ENCODE measurements at regions not wholly inside any gene's neighbourhood (a gene's known extent, or its start where the extent isn't known, plus 50 kb on each side); places are given as distances from the start of the nearest gene placed in this dataset.

- DNase-seq (ENCODE audit: low read depth, low spot score), result no peak
- H3K27ac ChIP-seq, result no peak overlapping the region
Observed at GRCh38 chr9:108662956-108663355, 192.8 kb downstream of the ACTL7B start.

DNA sequence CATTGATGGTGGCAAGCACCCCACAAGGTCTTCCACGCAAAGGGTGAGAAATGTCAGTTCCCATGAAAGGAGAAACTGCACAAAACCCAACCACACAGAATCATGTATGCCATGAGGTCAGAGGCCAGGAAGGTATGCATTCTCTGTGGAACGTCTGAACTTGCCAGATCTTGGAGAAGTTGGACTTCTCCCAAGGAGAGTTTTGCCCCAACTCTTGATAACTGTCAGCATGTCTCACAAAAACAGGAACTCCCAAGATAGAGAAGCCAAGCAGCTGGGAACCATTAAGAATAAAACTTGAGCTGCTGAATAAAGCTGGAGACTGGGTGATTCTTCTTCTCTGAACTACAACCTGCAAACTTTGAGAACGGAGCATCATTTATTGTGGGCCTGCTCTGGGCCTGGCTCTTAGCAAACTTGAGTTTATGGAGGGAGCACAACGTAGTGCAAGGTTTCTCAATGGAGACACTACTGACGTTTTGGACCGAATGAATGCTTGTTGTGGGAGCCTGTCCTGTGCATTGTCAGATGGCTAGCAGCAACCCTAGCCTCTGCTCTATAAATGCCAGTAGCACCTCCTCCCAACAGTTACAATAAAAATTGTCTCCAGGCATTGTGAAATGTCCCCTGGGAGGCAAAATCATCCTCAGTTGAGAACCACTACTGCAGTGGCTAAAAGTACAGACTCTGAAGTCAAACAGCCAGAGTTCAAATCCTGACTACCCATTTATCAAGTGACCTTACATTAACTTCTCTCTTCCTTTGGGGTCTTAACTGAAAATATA, 193.5 kb downstream of the ACTL7B start:
- no peak overlapping the region for H3K27ac ChIP-seq
- DNase-seq (ENCODE audit: low read depth, low spot score), result no peak

- H3K27ac ChIP-seq, result no peak overlapping the region
- DNase-seq (ENCODE audit: low read depth, low spot score), result no peak
Observed at GRCh38 chr9:108656566-108656965, 199.2 kb downstream of the ACTL7B start.

- no peak for DNase-seq (ENCODE audit: low read depth, low spot score)
- H3K27ac ChIP-seq, result no peak overlapping the region
Observed at GRCh38 chr9:108655818-108656217, 200.0 kb downstream of the ACTL7B start.

DNA sequence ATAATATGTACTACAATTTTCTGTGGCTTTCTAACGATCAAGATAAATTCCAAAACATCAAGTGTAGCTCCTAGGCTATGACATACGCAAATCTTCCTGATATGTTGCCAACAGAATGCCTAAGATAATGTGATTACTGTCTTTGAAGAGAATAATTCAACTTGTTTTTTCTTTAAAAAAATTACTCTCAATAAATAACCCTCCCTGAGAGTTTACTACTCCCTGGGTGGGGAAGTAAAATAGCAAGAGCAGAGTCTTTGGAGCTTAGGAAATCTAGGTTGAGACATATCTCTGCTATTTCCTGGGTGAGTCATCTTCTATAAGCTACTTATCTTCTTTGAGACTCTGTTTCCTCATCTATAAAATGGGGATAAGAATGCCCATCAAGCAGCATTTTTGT, 201.2 kb downstream of the ACTL7B start:
- DNase-seq (ENCODE audit: low read depth, low spot score), result no peak

GRCh38 chr9:108652851-108653250, 202.9 kb downstream of the ACTL7B start:
- no peak overlapping the region for H3K27ac ChIP-seq
- DNase-seq (ENCODE audit: low read depth, low spot score), result no peak

More for the DNA sequence above, 201.2 kb downstream of the ACTL7B start:
- H3K27ac ChIP-seq, result peak overlapping the region; percentile 31

- no peak for DNase-seq (ENCODE audit: low read depth, low spot score)
Observed at GRCh38 chr9:108650826-108651225, 205.0 kb downstream of the ACTL7B start.

GRCh38 chr9:108645520-108645919, 210.3 kb downstream of the ACTL7B start:
- no peak for DNase-seq (ENCODE audit: low read depth, low spot score)
- no peak overlapping the region for H3K27ac ChIP-seq

More at GRCh38 chr9:108650826-108651225, 205.0 kb downstream of the ACTL7B start:
- no peak overlapping the region for H3K27ac ChIP-seq

GRCh38 chr9:108643731-108644510, 211.9 kb downstream of the ACTL7B start:
- H3K27ac ChIP-seq, result no peak overlapping the region
- no peak for DNase-seq (ENCODE audit: low read depth, low spot score)

- no peak overlapping the region for H3K27ac ChIP-seq
- DNase-seq (ENCODE audit: low read depth, low spot score), result no peak
Observed at GRCh38 chr9:108642871-108643270, 212.9 kb downstream of the ACTL7B start.

GRCh38 chr9:108640230-108640629, 215.6 kb downstream of the ACTL7B start:
- no peak overlapping the region for H3K27ac ChIP-seq
- no peak for DNase-seq (ENCODE audit: low read depth, low spot score)

DNA sequence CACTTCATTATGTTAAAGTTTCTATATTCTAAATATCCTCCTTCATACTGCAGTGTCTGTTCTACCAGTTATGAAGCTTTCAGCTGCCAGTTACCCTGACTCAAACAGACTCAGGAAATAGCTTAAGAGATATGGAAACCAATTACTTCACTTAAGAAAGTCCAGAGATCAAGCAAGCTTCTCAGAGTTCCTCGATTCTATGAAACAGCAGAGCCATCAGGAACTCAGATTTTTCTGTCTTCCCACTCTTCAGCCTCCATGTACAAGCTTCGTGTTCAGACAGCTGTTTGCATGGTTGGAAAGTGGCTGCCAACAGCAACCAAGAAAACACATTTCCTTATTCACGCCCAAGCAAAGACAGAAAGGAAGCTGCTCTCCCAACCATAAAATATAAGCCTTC, 216.1 kb downstream of the ACTL7B start:
- DNase-seq (ENCODE audit: low read depth, low spot score), result no peak
- no peak overlapping the region for H3K27ac ChIP-seq

DNA sequence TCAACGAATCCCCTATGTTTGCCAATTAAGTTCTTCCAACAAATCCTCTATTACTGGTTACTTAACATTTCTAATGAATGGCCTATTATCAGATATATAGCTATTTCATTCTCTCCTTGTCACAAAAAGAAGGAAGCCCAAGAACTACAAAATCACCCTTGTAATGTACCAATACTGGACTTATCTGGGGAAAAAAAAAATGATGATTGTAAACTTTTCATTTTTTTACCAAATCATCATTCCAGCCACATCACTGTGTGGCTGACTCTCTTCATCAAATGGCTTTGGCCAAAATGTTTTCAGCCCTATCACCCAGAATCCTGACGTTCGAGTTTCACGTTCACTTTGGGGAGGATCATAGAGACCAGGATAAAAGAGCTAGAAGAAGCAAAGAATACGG, 216.7 kb downstream of the ACTL7B start:
- no peak for DNase-seq (ENCODE audit: low read depth, low spot score)
- no peak overlapping the region for H3K27ac ChIP-seq

- DNase-seq (ENCODE audit: low read depth, low spot score), result no peak
- H3K27ac ChIP-seq, result no peak overlapping the region
Observed at GRCh38 chr9:108637340-108637739, 218.4 kb downstream of the ACTL7B start.

DNA sequence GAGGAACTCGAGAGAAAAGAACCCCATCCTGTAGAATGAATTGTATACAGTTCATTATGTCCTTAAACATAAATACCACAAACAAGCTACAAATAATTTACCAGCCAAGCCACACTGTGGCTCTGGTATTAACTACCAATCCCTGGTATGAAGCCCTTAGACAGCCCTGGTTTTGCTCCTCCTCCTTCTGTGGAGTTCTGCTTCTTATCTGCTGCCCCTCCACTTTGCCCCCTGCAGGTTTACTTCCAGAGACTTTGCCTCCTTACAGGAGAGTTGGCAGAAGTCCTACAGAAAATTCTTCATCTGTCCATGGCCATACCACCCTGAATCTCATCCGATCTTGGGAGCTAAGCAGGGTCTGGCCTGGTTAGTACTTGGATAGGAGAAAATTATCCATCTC, 219.8 kb downstream of the ACTL7B start:
- no peak for DNase-seq (ENCODE audit: low read depth, low spot score)
- H3K27ac ChIP-seq, result peak overlapping the region; percentile 98

- DNase-seq (ENCODE audit: low read depth, low spot score), result peak; percentile 88
- H3K27ac ChIP-seq, result peak overlapping the region; percentile 98
Observed at GRCh38 chr9:108634672-108635462, 220.9 kb downstream of the ACTL7B start.

DNA sequence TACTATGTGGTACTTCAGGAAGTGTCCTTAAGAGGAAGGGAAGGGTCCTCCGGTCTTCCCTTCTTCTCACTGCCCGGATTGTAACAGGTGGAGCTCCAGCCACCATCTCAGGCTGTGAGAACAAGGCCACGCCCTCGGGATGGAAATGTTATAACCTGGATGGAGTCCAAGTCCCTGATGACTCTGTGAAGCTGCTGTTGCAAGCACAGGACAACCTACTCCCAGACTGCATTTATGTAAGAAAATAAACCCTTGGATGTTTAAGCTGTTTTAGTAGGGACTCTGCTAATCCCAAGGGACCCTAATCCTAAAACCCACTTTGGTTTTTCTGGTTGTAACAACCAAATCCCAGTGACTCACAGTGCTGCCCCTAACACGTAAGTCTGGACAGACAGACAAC, 221.6 kb downstream of the ACTL7B start:
- peak overlapping the region; percentile 98 for H3K27ac ChIP-seq
- peak; percentile 66 for DNase-seq (ENCODE audit: low read depth, low spot score)

GRCh38 chr9:108631496-108632285, 224.1 kb downstream of the ACTL7B start:
- DNase-seq (ENCODE audit: low read depth, low spot score), result no peak
- no peak overlapping the region for H3K27ac ChIP-seq

- DNase-seq (ENCODE audit: low read depth, low spot score), result no peak
Observed at GRCh38 chr9:108628316-108628715, 227.5 kb downstream of the ACTL7B start.

GRCh38 chr9:108626743-108627142, 229.0 kb downstream of the ACTL7B start:
- H3K27ac ChIP-seq, result no peak overlapping the region
- no peak for DNase-seq (ENCODE audit: low read depth, low spot score)

More at GRCh38 chr9:108628316-108628715, 227.5 kb downstream of the ACTL7B start:
- H3K27ac ChIP-seq, result no peak overlapping the region

Measured in epithelial cell of prostate (primary cell).